IMR-90 (cell line): ENCODE measurements at regions not wholly inside any gene's neighbourhood (a gene's known extent, or its start where the extent isn't known, plus 50 kb on each side); places are given as distances from the start of the nearest gene placed in this dataset.

Source experiments
- ATAC-seq: fragments of 200-7000 bp; cut with Tn5 transposase; 2 replicates; pipeline ENCODE4 v1.9.1; 2020; ENCODE audit warnings: low read depth, mild to moderate bottlenecking, moderate library complexity
- BruUV-seq: library from RNA; stranded (reverse); fragments of 400-500 nt; replicated peaks from 2 replicates; lab custom pipeline; 2021; lab: Mats Ljungman, UMichigan
- CTCF ChIA-PET: fragments of 300-600 bp; formaldehyde crosslinking; extraction: SDS; loops from one replicate; lab custom pipeline; 2021; ENCODE audit warnings: antibody characterized with exemption; lab: Yijun Ruan, JAX
- POLR2A ChIA-PET: fragments of 300-600 bp; sonication (Branson Sonifier 250); formaldehyde crosslinking; loops from one replicate; lab custom pipeline; 2022; ENCODE audit warnings: antibody characterized with exemption; ENCODE audit not compliant: unreplicated experiment; lab: Charles Lee
- DNase-seq: peaks from one replicate; pipeline ENCODE4 v3.0.0; 2013
- H2AFZ ChIP-seq: replicated peaks from 2 replicates; pipeline ENCODE3; 2013; ENCODE audit warnings: low read length, mild to moderate bottlenecking; ENCODE audit not compliant: poor library complexity
- H2AK5ac ChIP-seq: 2 replicates; pipeline ENCODE4 v1.6.1; 2013; ENCODE audit warnings: low read depth, low read length, inconsistent platforms
- H2AK9ac ChIP-seq: replicated peaks from 2 replicates; pipeline ENCODE3; 2013; ENCODE audit warnings: mild to moderate bottlenecking, low read depth, low read length, moderate library complexity; ENCODE audit not compliant: poor library complexity
- H2BK120ac ChIP-seq: 2 replicates; pipeline ENCODE4 v1.6.1; 2013; ENCODE audit warnings: low read depth, low read length, inconsistent platforms
- H2BK15ac ChIP-seq: 3 replicates; pipeline ENCODE4 v1.6.1; 2013; ENCODE audit warnings: low read depth, low read length, inconsistent platforms
- H2BK20ac ChIP-seq: 2 replicates; pipeline ENCODE4 v1.6.1; 2013; ENCODE audit warnings: low read depth, mild to moderate bottlenecking, inconsistent platforms, low read length, moderate library complexity
- H2BK5ac ChIP-seq: 2 replicates; pipeline ENCODE4 v1.6.1; 2013; ENCODE audit warnings: mild to moderate bottlenecking, low read depth, low read length, inconsistent platforms; ENCODE audit not compliant: poor library complexity, severe bottlenecking
- H3K14ac ChIP-seq: replicated peaks from 2 replicates; pipeline ENCODE4 v1.6.1; 2013; ENCODE audit warnings: low read depth, low read length, inconsistent platforms
- H3K18ac ChIP-seq: 2 replicates; pipeline ENCODE4 v1.6.1; 2013; ENCODE audit warnings: low read depth, low read length, control low read depth
- H3K23ac ChIP-seq: 2 replicates; pipeline ENCODE4 v1.6.1; 2013; ENCODE audit warnings: low read depth, low read length, inconsistent platforms
- H3K27ac ChIP-seq: 2 replicates; pipeline ENCODE4 v1.5.1; 2013; ENCODE audit warnings: mild to moderate bottlenecking, control low read depth, low read length; ENCODE audit not compliant: insufficient read depth
- H3K27me3 ChIP-seq: 2 replicates; pipeline ENCODE4 v1.6.1; 2013; ENCODE audit warnings: low read length; ENCODE audit not compliant: control insufficient read depth, insufficient read depth
- H3K36me3 ChIP-seq: 2 replicates; pipeline ENCODE4 v1.6.1; 2013; ENCODE audit warnings: low read length, mixed read lengths; ENCODE audit not compliant: control insufficient read depth, insufficient read depth
- H3K4ac ChIP-seq: 2 replicates; pipeline ENCODE4 v1.6.1; 2013; ENCODE audit warnings: low read depth, low read length, inconsistent platforms
- H3K4me1 ChIP-seq: 2 replicates; pipeline ENCODE4 v1.6.1; 2013; ENCODE audit warnings: low read length, mixed read lengths; ENCODE audit not compliant: control insufficient read depth, insufficient read depth
- H3K4me2 ChIP-seq: 2 replicates; pipeline ENCODE4 v1.6.1; 2013; ENCODE audit warnings: low read depth, mild to moderate bottlenecking, control low read depth, low read length, moderate library complexity
- H3K4me3 ChIP-seq: 2 replicates; pipeline ENCODE4 v1.5.1; 2013; ENCODE audit warnings: low read depth, mild to moderate bottlenecking, control low read depth, low read length, moderate library complexity; ENCODE audit not compliant: insufficient read depth
- H3K56ac ChIP-seq: 2 replicates; pipeline ENCODE4 v1.6.1; 2013; ENCODE audit warnings: low read length, inconsistent platforms; ENCODE audit not compliant: insufficient read depth; ENCODE audit errors: extremely low read depth
- H3K79me1 ChIP-seq, 2 experiments: 2 replicates each; pipeline ENCODE4 v1.6.1; 2013; ENCODE audit warnings: low read length in 2 of 2, inconsistent platforms in 1 of 2, low read depth in 1 of 2
- H3K9ac ChIP-seq: 2 replicates; pipeline ENCODE4 v1.6.1; 2013; ENCODE audit warnings: low read depth, low read length, control low read depth
- H3K9me1 ChIP-seq: 2 replicates; pipeline ENCODE4 v1.6.1; 2013; ENCODE audit warnings: low read length, inconsistent platforms; ENCODE audit not compliant: insufficient read depth
- H3K9me3 ChIP-seq: 2 replicates; pipeline ENCODE4 v1.6.1; 2013; ENCODE audit warnings: low read length; ENCODE audit not compliant: control insufficient read depth, insufficient read depth
- H4K20me1 ChIP-seq: 2 replicates; pipeline ENCODE4 v1.6.1; 2013; ENCODE audit warnings: low read length, inconsistent platforms; ENCODE audit not compliant: insufficient read depth
- H4K5ac ChIP-seq: 2 replicates; pipeline ENCODE4 v1.6.1; 2013; ENCODE audit warnings: mild to moderate bottlenecking, low read depth, low read length, control low read depth
- H4K8ac ChIP-seq, 2 experiments: 2 replicates each; pipeline ENCODE4 v1.6.1; 2013; ENCODE audit warnings: low read depth in 2 of 2, low read length in 2 of 2, control low read depth in 1 of 2, inconsistent platforms in 1 of 2
- H4K91ac ChIP-seq: 2 replicates; pipeline ENCODE4 v1.6.1; 2013; ENCODE audit warnings: low read depth, low read length, inconsistent platforms; ENCODE audit not compliant: insufficient read depth
- BHLHE40 ChIP-seq: fragments of 150-350 bp; IDR thresholded peaks from 2 replicates; pipeline ENCODE4 v1.6.1; 2016; ENCODE audit warnings: mild to moderate bottlenecking, low read depth, low read length
- CEBPB ChIP-seq: IDR thresholded peaks from 2 replicates; pipeline ENCODE4 v1.6.1; 2012; ENCODE audit warnings: low read depth, low read length, improper control_type of control experiment
- CHD1 ChIP-seq: IDR thresholded peaks from 2 replicates; pipeline ENCODE4 v1.6.1; 2012; ENCODE audit warnings: low read depth, low read length, improper control_type of control experiment
- FOS ChIP-seq: fragments of 150-350 bp; IDR thresholded peaks from 2 replicates; pipeline ENCODE4 v1.6.1; 2016; ENCODE audit warnings: low read depth, low read length
- MAFK ChIP-seq: IDR thresholded peaks from 2 replicates; pipeline ENCODE4 v1.6.1; 2012; ENCODE audit warnings: low read depth, low read length, improper control_type of control experiment
- MAZ ChIP-seq: IDR thresholded peaks from 2 replicates; pipeline ENCODE4 v1.6.1; 2012; ENCODE audit warnings: low read depth, mild to moderate bottlenecking, low read length, improper control_type of control experiment, moderate library complexity, borderline replicate concordance
- MXI1 ChIP-seq: IDR thresholded peaks from 2 replicates; pipeline ENCODE4 v1.6.1; 2012; ENCODE audit warnings: low read depth, mild to moderate bottlenecking, low read length, moderate library complexity, borderline replicate concordance
- NFE2L2 ChIP-seq: fragments of 150-350 bp; IDR thresholded peaks from 2 replicates; pipeline ENCODE4 v1.6.1; 2016; ENCODE audit warnings: low read depth, mild to moderate bottlenecking, low read length
- POLR2A ChIP-seq: IDR thresholded peaks from 2 replicates; pipeline ENCODE4 v1.6.1; 2012; ENCODE audit warnings: mild to moderate bottlenecking, low read depth, low read length
- RAD21 ChIP-seq: IDR thresholded peaks from 2 replicates; pipeline ENCODE4 v1.6.1; 2012; ENCODE audit warnings: low read length, improper control_type of control experiment
- RCOR1 ChIP-seq: IDR thresholded peaks from 2 replicates; pipeline ENCODE4 v1.6.1; 2012; ENCODE audit warnings: mild to moderate bottlenecking, low read length, improper control_type of control experiment; ENCODE audit not compliant: insufficient replicate concordance
- RFX5 ChIP-seq: IDR thresholded peaks from 2 replicates; pipeline ENCODE4 v1.8.0; 2012; ENCODE audit warnings: low read depth, mild to moderate bottlenecking, low read length, moderate library complexity
- SMC3 ChIP-seq: fragments of 150-350 bp; IDR thresholded peaks from 2 replicates; pipeline ENCODE4 v1.6.1; 2016; ENCODE audit warnings: low read depth, mild to moderate bottlenecking, antibody characterized with exemption, low read length, moderate library complexity
- WGBS, 2 experiments: methylation state at CpG; one replicate each; pipeline versions ENCODE4 v1.1.5 to v1.1.7; 2013; ENCODE audit warnings: missing lambda C conversion rate in 2 of 2; ENCODE audit not compliant: insufficient read length in 1 of 2; ENCODE audit errors: extremely low coverage in 2 of 2; 5-methylcytosine and 5-hydroxymethylcytosine counted together
- dilution Hi-C: fragments of 300-500 bp; cut with HindIII; formaldehyde crosslinking; loops from one replicate; pipeline ENCODE4 v1.14.3; 2018; ENCODE audit warnings: low sequenced_read_pairs; ENCODE audit not compliant: unreplicated experiment
- in situ Hi-C: fragments of 300-500 bp; cut with MboI; formaldehyde crosslinking; loops from 3 replicates; pipeline ENCODE4 v1.14.3; 2019; ENCODE audit warnings: low sequenced_read_pairs, inconsistent platforms, mixed read lengths
- intact Hi-C: fragments of 100-400 bp; cut with micrococcal nuclease; formaldehyde crosslinking; loops from 2 replicates; pipeline ENCODE4 v1.10.0; 2022
- TF ChIP-seq, protein P1 (sequence below): fragments of 150-350 bp; IDR thresholded peaks from 2 replicates; pipeline ENCODE4 v1.6.1; 2016; ENCODE audit warnings: low read depth, mild to moderate bottlenecking, low read length, moderate library complexity, borderline replicate concordance
- TF ChIP-seq, protein P2 (sequence below): conservative IDR thresholded peaks from 2 replicates; pipeline ENCODE4 v1.5.1; 2012; ENCODE audit warnings: mild to moderate bottlenecking, low read depth, low read length, improper control_type of control experiment
- TF ChIP-seq, protein P3 (sequence below): fragments of 150-350 bp; IDR thresholded peaks from 2 replicates; pipeline ENCODE4 v1.6.1; 2017; ENCODE audit warnings: mild to moderate bottlenecking, antibody characterized with exemption, low read length, low read depth

DNA sequence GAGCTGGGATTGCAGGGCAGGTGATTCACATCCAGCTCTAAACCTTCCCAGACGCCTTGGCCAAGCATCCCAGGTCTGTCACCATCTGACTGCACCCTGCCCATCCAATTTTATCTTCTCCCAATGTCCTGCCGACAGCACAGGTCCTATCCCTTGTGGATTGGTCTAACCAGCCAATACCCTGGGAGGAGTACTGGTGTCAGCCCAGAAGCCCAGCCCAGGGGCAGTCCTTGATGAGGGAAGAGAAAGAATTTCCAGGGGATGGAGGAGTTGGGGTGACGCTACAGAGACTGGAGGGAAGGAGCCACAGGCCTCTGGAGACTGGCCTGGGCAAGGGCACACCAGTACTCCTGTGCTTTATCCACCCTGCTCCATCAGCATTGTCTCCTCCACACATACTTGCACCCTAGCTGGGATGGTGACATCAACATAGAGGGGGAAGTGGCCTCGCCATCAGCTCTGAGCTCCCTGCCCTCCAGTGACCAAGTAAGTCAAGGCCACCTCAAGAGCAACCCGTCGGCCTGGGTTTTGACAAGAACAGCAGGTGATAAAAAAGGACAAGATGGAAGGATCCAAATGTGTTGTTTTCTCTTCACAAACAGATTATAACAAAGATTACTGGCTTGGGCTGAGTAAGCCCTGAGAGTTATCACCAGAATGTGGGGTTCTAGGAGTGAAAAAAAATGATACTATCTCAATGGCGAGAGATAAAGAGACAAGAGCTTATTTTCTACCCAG, 114.6 kb downstream of the AQP9 start:
- Histone ChIP-seq H4K8ac (no peak overlapping the region), H3K14ac (no peak overlapping the region), H2BK120ac (no peak overlapping the region), H3K27me3 (peaks cover 5% of the 10 kb centered on the region), H2AFZ (no peak overlapping the region), H3K4ac (no peak overlapping the region), H4K20me1 (no peaks in the 10 kb centered on the region), H3K18ac (no peak overlapping the region), H3K9ac (no peak overlapping the region), H3K79me1 (no peaks in the 10 kb centered on the region), H2BK5ac (no peak overlapping the region), H3K4me2 (no peak overlapping the region), H3K9me1 (no peaks in the 10 kb centered on the region), H3K9me3 (peaks cover 10% of the 10 kb centered on the region), H3K4me3 (no peak overlapping the region), H2AK5ac (no peak overlapping the region), H2BK20ac (no peak overlapping the region), H2BK15ac (no peak overlapping the region), H3K36me3 (no peaks in the 10 kb centered on the region), H3K23ac (no peak overlapping the region), H3K4me1 (no peaks in the 10 kb centered on the region), H4K5ac (no peak overlapping the region), H3K27ac (no peak overlapping the region), H2AK9ac (no peak overlapping the region), H3K56ac (no peak overlapping the region), H4K91ac (no peak overlapping the region)
- intact Hi-C loops (no loop called here), in situ Hi-C loops (no loop called here), dilution Hi-C loops (no loop called here)
- POLR2A ChIA-PET = no interaction called here
- no peak for DNase-seq
- no CpG with 5 or more reads among the region's 7 CpGs for WGBS, 2 experiments
- TF ChIP-seq, protein P1, sequence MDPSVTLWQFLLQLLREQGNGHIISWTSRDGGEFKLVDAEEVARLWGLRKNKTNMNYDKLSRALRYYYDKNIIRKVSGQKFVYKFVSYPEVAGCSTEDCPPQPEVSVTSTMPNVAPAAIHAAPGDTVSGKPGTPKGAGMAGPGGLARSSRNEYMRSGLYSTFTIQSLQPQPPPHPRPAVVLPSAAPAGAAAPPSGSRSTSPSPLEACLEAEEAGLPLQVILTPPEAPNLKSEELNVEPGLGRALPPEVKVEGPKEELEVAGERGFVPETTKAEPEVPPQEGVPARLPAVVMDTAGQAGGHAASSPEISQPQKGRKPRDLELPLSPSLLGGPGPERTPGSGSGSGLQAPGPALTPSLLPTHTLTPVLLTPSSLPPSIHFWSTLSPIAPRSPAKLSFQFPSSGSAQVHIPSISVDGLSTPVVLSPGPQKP = no peak
- TF ChIP-seq MAZ (no peak), RAD21 (no peak), NFE2L2 (no peak), CHD1 (no peak), MXI1 (no peak), SMC3 (no peak), CEBPB (no peak), FOS (no peak), BHLHE40 (no peak), POLR2A (no peak), RCOR1 (no peak), MAFK (no peak), RFX5 (no peak)
- TF ChIP-seq, protein P2, sequence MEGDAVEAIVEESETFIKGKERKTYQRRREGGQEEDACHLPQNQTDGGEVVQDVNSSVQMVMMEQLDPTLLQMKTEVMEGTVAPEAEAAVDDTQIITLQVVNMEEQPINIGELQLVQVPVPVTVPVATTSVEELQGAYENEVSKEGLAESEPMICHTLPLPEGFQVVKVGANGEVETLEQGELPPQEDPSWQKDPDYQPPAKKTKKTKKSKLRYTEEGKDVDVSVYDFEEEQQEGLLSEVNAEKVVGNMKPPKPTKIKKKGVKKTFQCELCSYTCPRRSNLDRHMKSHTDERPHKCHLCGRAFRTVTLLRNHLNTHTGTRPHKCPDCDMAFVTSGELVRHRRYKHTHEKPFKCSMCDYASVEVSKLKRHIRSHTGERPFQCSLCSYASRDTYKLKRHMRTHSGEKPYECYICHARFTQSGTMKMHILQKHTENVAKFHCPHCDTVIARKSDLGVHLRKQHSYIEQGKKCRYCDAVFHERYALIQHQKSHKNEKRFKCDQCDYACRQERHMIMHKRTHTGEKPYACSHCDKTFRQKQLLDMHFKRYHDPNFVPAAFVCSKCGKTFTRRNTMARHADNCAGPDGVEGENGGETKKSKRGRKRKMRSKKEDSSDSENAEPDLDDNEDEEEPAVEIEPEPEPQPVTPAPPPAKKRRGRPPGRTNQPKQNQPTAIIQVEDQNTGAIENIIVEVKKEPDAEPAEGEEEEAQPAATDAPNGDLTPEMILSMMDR = no peak
- TF ChIP-seq, protein P3, sequence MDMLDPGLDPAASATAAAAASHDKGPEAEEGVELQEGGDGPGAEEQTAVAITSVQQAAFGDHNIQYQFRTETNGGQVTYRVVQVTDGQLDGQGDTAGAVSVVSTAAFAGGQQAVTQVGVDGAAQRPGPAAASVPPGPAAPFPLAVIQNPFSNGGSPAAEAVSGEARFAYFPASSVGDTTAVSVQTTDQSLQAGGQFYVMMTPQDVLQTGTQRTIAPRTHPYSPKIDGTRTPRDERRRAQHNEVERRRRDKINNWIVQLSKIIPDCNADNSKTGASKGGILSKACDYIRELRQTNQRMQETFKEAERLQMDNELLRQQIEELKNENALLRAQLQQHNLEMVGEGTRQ = no peak
- CTCF ChIA-PET = no interaction called here
- no TSS peak for BruUV-seq
- no peak for ATAC-seq
